ENCODE measurements at regions not wholly inside any gene's neighbourhood (a gene's known extent, or its start where the extent isn't known, plus 50 kb on each side); places are given as distances from the start of the nearest gene placed in this dataset.
"Not testable (repeated sequence)": the region's sequence is repeated elsewhere in the genome, so short reads cannot be mapped to it uniquely, and the experiment has no call there.

- no peak for DNase-seq
- ATAC-seq, result no peak
- Histone ChIP-seq H3K9me3 (no peaks in the 10 kb centered on the region), H3K4me1 (no peaks in the 10 kb centered on the region), H3K27me3 (ENCODE audit: low read depth) (no peaks in the 10 kb centered on the region), H3K27ac (no peak overlapping the region), H3K4me3 (no peak overlapping the region), H3K36me3 (no peaks in the 10 kb centered on the region)
- no peak for TF ChIP-seq CTCF (IDR thresholded peaks at IDR 0.05)
- intact Hi-C loops (cut with DNase I), result no loop called here
Observed at GRCh38 chrX:50967736-50968135, 57.2 kb downstream of the BMP15 start.

GRCh38 chrX:50968871-50969635 lies 58.5 kb downstream of the BMP15 start:
- DNase-seq; ATAC-seq; H3K27me3 ChIP-seq (ENCODE audit: low read depth); intact Hi-C loops (cut with DNase I); H3K4me1 ChIP-seq; H3K36me3 ChIP-seq; H3K9me3 ChIP-seq; H3K4me3 ChIP-seq; H3K27ac ChIP-seq: not testable (repeated sequence)

GRCh38 chrX:50971395-50971794 lies 60.9 kb downstream of the BMP15 start:
- no peaks in the 10 kb centered on the region for H3K36me3 ChIP-seq
- no peaks in the 10 kb centered on the region for H3K9me3 ChIP-seq
- intact Hi-C loops (cut with DNase I), result no loop called here
- H3K27ac ChIP-seq, result no peak overlapping the region
- no peaks in the 10 kb centered on the region for H3K27me3 ChIP-seq (ENCODE audit: low read depth)
- TF ChIP-seq CTCF (IDR thresholded peaks at IDR 0.05), result no peak
- ATAC-seq (no peak), DNase-seq (no peak)
- no peaks in the 10 kb centered on the region for H3K4me1 ChIP-seq
- H3K4me3 ChIP-seq, result no peak overlapping the region

GRCh38 chrX:50973199-50973598 lies 62.7 kb downstream of the BMP15 start:
- Histone ChIP-seq H3K4me1 (no peaks in the 10 kb centered on the region), H3K27me3 (ENCODE audit: low read depth) (no peaks in the 10 kb centered on the region), H3K27ac (no peak overlapping the region), H3K9me3 (no peaks in the 10 kb centered on the region), H3K36me3 (no peaks in the 10 kb centered on the region), H3K4me3 (no peak overlapping the region)
- TF ChIP-seq CTCF (IDR thresholded peaks at IDR 0.05), result no peak
- intact Hi-C loops (cut with DNase I), result no loop called here
- ATAC-seq (no peak), DNase-seq (no peak)

GRCh38 chrX:50978920-50979682 lies 68.6 kb downstream of the BMP15 start:
- H3K27ac ChIP-seq, result no peak overlapping the region
- no peak overlapping the region for H3K4me3 ChIP-seq
- H3K36me3 ChIP-seq, result no peaks in the 10 kb centered on the region
- no peak for DNase-seq
- ATAC-seq, result no peak
- TF ChIP-seq CTCF (IDR thresholded peaks at IDR 0.05), result no peak
- intact Hi-C loops (cut with DNase I), result no loop called here
- no peaks in the 10 kb centered on the region for H3K27me3 ChIP-seq (ENCODE audit: low read depth)
- H3K4me1 ChIP-seq, result no peaks in the 10 kb centered on the region
- H3K9me3 ChIP-seq, result no peaks in the 10 kb centered on the region

GRCh38 chrX:50980251-50980650 lies 69.7 kb downstream of the BMP15 start:
- no peaks in the 10 kb centered on the region for H3K27me3 ChIP-seq (ENCODE audit: low read depth)
- H3K27ac ChIP-seq, result no peak overlapping the region
- no peaks in the 10 kb centered on the region for H3K9me3 ChIP-seq
- intact Hi-C loops (cut with DNase I), result no loop called here
- no peak overlapping the region for H3K4me3 ChIP-seq
- H3K4me1 ChIP-seq, result no peaks in the 10 kb centered on the region
- no peak for TF ChIP-seq CTCF (IDR thresholded peaks at IDR 0.05)
- no peak for ATAC-seq
- no peaks in the 10 kb centered on the region for H3K36me3 ChIP-seq
- no peak for DNase-seq
